IMR-90 (cell line): ENCODE measurements at regions not wholly inside any gene's neighbourhood (a gene's known extent, or its start where the extent isn't known, plus 50 kb on each side); places are given as distances from the start of the nearest gene placed in this dataset.

ENCODE experiments used
- ATAC-seq: fragments of 200-7000 bp; cut with Tn5 transposase; 2 replicates; pipeline ENCODE4 v1.9.1; 2020; ENCODE audit warnings: low read depth, mild to moderate bottlenecking, moderate library complexity
- BruUV-seq: library from RNA; stranded (reverse); fragments of 400-500 nt; replicated peaks from 2 replicates; lab custom pipeline; 2021; lab: Mats Ljungman, UMichigan
- CTCF ChIA-PET: fragments of 300-600 bp; formaldehyde crosslinking; extraction: SDS; loops from one replicate; lab custom pipeline; 2021; ENCODE audit warnings: antibody characterized with exemption; lab: Yijun Ruan, JAX
- POLR2A ChIA-PET: fragments of 300-600 bp; sonication (Branson Sonifier 250); formaldehyde crosslinking; loops from one replicate; lab custom pipeline; 2022; ENCODE audit warnings: antibody characterized with exemption; ENCODE audit not compliant: unreplicated experiment; lab: Charles Lee
- DNase-seq: peaks from one replicate; pipeline ENCODE4 v3.0.0; 2013
- H2AFZ ChIP-seq: replicated peaks from 2 replicates; pipeline ENCODE3; 2013; ENCODE audit warnings: low read length, mild to moderate bottlenecking; ENCODE audit not compliant: poor library complexity
- H2AK5ac ChIP-seq: 2 replicates; pipeline ENCODE4 v1.6.1; 2013; ENCODE audit warnings: low read depth, low read length, inconsistent platforms
- H2AK9ac ChIP-seq: replicated peaks from 2 replicates; pipeline ENCODE3; 2013; ENCODE audit warnings: mild to moderate bottlenecking, low read depth, low read length, moderate library complexity; ENCODE audit not compliant: poor library complexity
- H2BK120ac ChIP-seq: 2 replicates; pipeline ENCODE4 v1.6.1; 2013; ENCODE audit warnings: low read depth, low read length, inconsistent platforms
- H2BK15ac ChIP-seq: 3 replicates; pipeline ENCODE4 v1.6.1; 2013; ENCODE audit warnings: low read depth, low read length, inconsistent platforms
- H2BK20ac ChIP-seq: 2 replicates; pipeline ENCODE4 v1.6.1; 2013; ENCODE audit warnings: low read depth, mild to moderate bottlenecking, inconsistent platforms, low read length, moderate library complexity
- H2BK5ac ChIP-seq: 2 replicates; pipeline ENCODE4 v1.6.1; 2013; ENCODE audit warnings: mild to moderate bottlenecking, low read depth, low read length, inconsistent platforms; ENCODE audit not compliant: poor library complexity, severe bottlenecking
- H3K14ac ChIP-seq: replicated peaks from 2 replicates; pipeline ENCODE4 v1.6.1; 2013; ENCODE audit warnings: low read depth, low read length, inconsistent platforms
- H3K18ac ChIP-seq: 2 replicates; pipeline ENCODE4 v1.6.1; 2013; ENCODE audit warnings: low read depth, low read length, control low read depth
- H3K23ac ChIP-seq: 2 replicates; pipeline ENCODE4 v1.6.1; 2013; ENCODE audit warnings: low read depth, low read length, inconsistent platforms
- H3K27ac ChIP-seq: 2 replicates; pipeline ENCODE4 v1.5.1; 2013; ENCODE audit warnings: mild to moderate bottlenecking, control low read depth, low read length; ENCODE audit not compliant: insufficient read depth
- H3K27me3 ChIP-seq: 2 replicates; pipeline ENCODE4 v1.6.1; 2013; ENCODE audit warnings: low read length; ENCODE audit not compliant: control insufficient read depth, insufficient read depth
- H3K36me3 ChIP-seq: 2 replicates; pipeline ENCODE4 v1.6.1; 2013; ENCODE audit warnings: low read length, mixed read lengths; ENCODE audit not compliant: control insufficient read depth, insufficient read depth
- H3K4ac ChIP-seq: 2 replicates; pipeline ENCODE4 v1.6.1; 2013; ENCODE audit warnings: low read depth, low read length, inconsistent platforms
- H3K4me1 ChIP-seq: 2 replicates; pipeline ENCODE4 v1.6.1; 2013; ENCODE audit warnings: low read length, mixed read lengths; ENCODE audit not compliant: control insufficient read depth, insufficient read depth
- H3K4me2 ChIP-seq: 2 replicates; pipeline ENCODE4 v1.6.1; 2013; ENCODE audit warnings: low read depth, mild to moderate bottlenecking, control low read depth, low read length, moderate library complexity
- H3K4me3 ChIP-seq: 2 replicates; pipeline ENCODE4 v1.5.1; 2013; ENCODE audit warnings: low read depth, mild to moderate bottlenecking, control low read depth, low read length, moderate library complexity; ENCODE audit not compliant: insufficient read depth
- H3K56ac ChIP-seq: 2 replicates; pipeline ENCODE4 v1.6.1; 2013; ENCODE audit warnings: low read length, inconsistent platforms; ENCODE audit not compliant: insufficient read depth; ENCODE audit errors: extremely low read depth
- H3K79me1 ChIP-seq, 2 experiments: 2 replicates each; pipeline ENCODE4 v1.6.1; 2013; ENCODE audit warnings: low read length in 2 of 2, inconsistent platforms in 1 of 2, low read depth in 1 of 2
- H3K9ac ChIP-seq: 2 replicates; pipeline ENCODE4 v1.6.1; 2013; ENCODE audit warnings: low read depth, low read length, control low read depth
- H3K9me1 ChIP-seq: 2 replicates; pipeline ENCODE4 v1.6.1; 2013; ENCODE audit warnings: low read length, inconsistent platforms; ENCODE audit not compliant: insufficient read depth
- H3K9me3 ChIP-seq: 2 replicates; pipeline ENCODE4 v1.6.1; 2013; ENCODE audit warnings: low read length; ENCODE audit not compliant: control insufficient read depth, insufficient read depth
- H4K20me1 ChIP-seq: 2 replicates; pipeline ENCODE4 v1.6.1; 2013; ENCODE audit warnings: low read length, inconsistent platforms; ENCODE audit not compliant: insufficient read depth
- H4K5ac ChIP-seq: 2 replicates; pipeline ENCODE4 v1.6.1; 2013; ENCODE audit warnings: mild to moderate bottlenecking, low read depth, low read length, control low read depth
- H4K8ac ChIP-seq, 2 experiments: 2 replicates each; pipeline ENCODE4 v1.6.1; 2013; ENCODE audit warnings: low read depth in 2 of 2, low read length in 2 of 2, control low read depth in 1 of 2, inconsistent platforms in 1 of 2
- H4K91ac ChIP-seq: 2 replicates; pipeline ENCODE4 v1.6.1; 2013; ENCODE audit warnings: low read depth, low read length, inconsistent platforms; ENCODE audit not compliant: insufficient read depth
- BHLHE40 ChIP-seq: fragments of 150-350 bp; IDR thresholded peaks from 2 replicates; pipeline ENCODE4 v1.6.1; 2016; ENCODE audit warnings: mild to moderate bottlenecking, low read depth, low read length
- CHD1 ChIP-seq: IDR thresholded peaks from 2 replicates; pipeline ENCODE4 v1.6.1; 2012; ENCODE audit warnings: low read depth, low read length, improper control_type of control experiment
- CTCF ChIP-seq: conservative IDR thresholded peaks from 2 replicates; pipeline ENCODE4 v1.5.1; 2012; ENCODE audit warnings: mild to moderate bottlenecking, low read depth, low read length, improper control_type of control experiment
- MAFK ChIP-seq: IDR thresholded peaks from 2 replicates; pipeline ENCODE4 v1.6.1; 2012; ENCODE audit warnings: low read depth, low read length, improper control_type of control experiment
- MXI1 ChIP-seq: IDR thresholded peaks from 2 replicates; pipeline ENCODE4 v1.6.1; 2012; ENCODE audit warnings: low read depth, mild to moderate bottlenecking, low read length, moderate library complexity, borderline replicate concordance
- POLR2A ChIP-seq: IDR thresholded peaks from 2 replicates; pipeline ENCODE4 v1.6.1; 2012; ENCODE audit warnings: mild to moderate bottlenecking, low read depth, low read length
- RCOR1 ChIP-seq: IDR thresholded peaks from 2 replicates; pipeline ENCODE4 v1.6.1; 2012; ENCODE audit warnings: mild to moderate bottlenecking, low read length, improper control_type of control experiment; ENCODE audit not compliant: insufficient replicate concordance
- RFX5 ChIP-seq: IDR thresholded peaks from 2 replicates; pipeline ENCODE4 v1.8.0; 2012; ENCODE audit warnings: low read depth, mild to moderate bottlenecking, low read length, moderate library complexity
- USF2 ChIP-seq: fragments of 150-350 bp; IDR thresholded peaks from 2 replicates; pipeline ENCODE4 v1.6.1; 2017; ENCODE audit warnings: mild to moderate bottlenecking, antibody characterized with exemption, low read length, low read depth
- WGBS, 2 experiments: methylation state at CpG; one replicate each; pipeline versions ENCODE4 v1.1.5 to v1.1.7; 2013; ENCODE audit warnings: missing lambda C conversion rate in 2 of 2; ENCODE audit not compliant: insufficient read length in 1 of 2; ENCODE audit errors: extremely low coverage in 2 of 2; 5-methylcytosine and 5-hydroxymethylcytosine counted together
- dilution Hi-C: fragments of 300-500 bp; cut with HindIII; formaldehyde crosslinking; loops from one replicate; pipeline ENCODE4 v1.14.3; 2018; ENCODE audit warnings: low sequenced_read_pairs; ENCODE audit not compliant: unreplicated experiment
- in situ Hi-C: fragments of 300-500 bp; cut with MboI; formaldehyde crosslinking; loops from 3 replicates; pipeline ENCODE4 v1.14.3; 2019; ENCODE audit warnings: low sequenced_read_pairs, inconsistent platforms, mixed read lengths
- intact Hi-C: fragments of 100-400 bp; cut with micrococcal nuclease; formaldehyde crosslinking; loops from 2 replicates; pipeline ENCODE4 v1.10.0; 2022

- Histone ChIP-seq H2AK9ac (no peak overlapping the region), H4K91ac (no peak overlapping the region), H3K27ac (no peak overlapping the region), H2BK5ac (no peak overlapping the region), H3K36me3 (no peaks in the 10 kb centered on the region), H2BK15ac (no peak overlapping the region), H2BK20ac (no peak overlapping the region), H3K4me3 (no peak overlapping the region), H3K79me1 (no peaks in the 10 kb centered on the region), H3K9me3 (no peaks in the 10 kb centered on the region), H4K8ac (no peak overlapping the region), H3K56ac (no peak overlapping the region), H3K27me3 (peaks cover 12% of the 10 kb centered on the region), H2AFZ (no peak overlapping the region), H3K9me1 (no peaks in the 10 kb centered on the region), H3K23ac (no peak overlapping the region), H3K18ac (no peak overlapping the region), H3K4ac (no peak overlapping the region), H4K5ac (no peak overlapping the region), H3K4me1 (no peaks in the 10 kb centered on the region; the same call in 1 of the 2 replicates), H3K9ac (no peak overlapping the region), H2AK5ac (no peak overlapping the region), H2BK120ac (no peak overlapping the region), H4K20me1 (no peaks in the 10 kb centered on the region), H3K4me2 (no peak overlapping the region), H3K14ac (no peak overlapping the region)
- no TSS peak for BruUV-seq
- dilution Hi-C loops (no loop called here), in situ Hi-C loops (no loop called here), intact Hi-C loops (no loop called here)
- CTCF ChIA-PET, result no interaction called here
- DNase-seq (no peak), ATAC-seq (no peak)
- POLR2A ChIA-PET, result no interaction called here
- no peak for TF ChIP-seq CHD1
- no peak for TF ChIP-seq MXI1
- TF ChIP-seq BHLHE40, result no peak
- TF ChIP-seq MAFK, result no peak
- no peak for TF ChIP-seq RCOR1
- TF ChIP-seq POLR2A, result no peak
- no peak for TF ChIP-seq RFX5
- no peak for TF ChIP-seq CTCF
- TF ChIP-seq USF2, result no peak
- WGBS, 2 experiments, result no CpG with 5 or more reads among the region's 3 CpGs
These were observed 107.3 kb upstream of the GLI3 start for GRCh38 chr7:42344198-42344755.
